ENCODE measurements at regions not wholly inside any gene's neighbourhood (a gene's known extent, or its start where the extent isn't known, plus 50 kb on each side); places are given as distances from the start of the nearest gene placed in this dataset.
A peak's percentile ranks its signal among the peaks of the same experiment; 100 is the strongest.

DNA sequence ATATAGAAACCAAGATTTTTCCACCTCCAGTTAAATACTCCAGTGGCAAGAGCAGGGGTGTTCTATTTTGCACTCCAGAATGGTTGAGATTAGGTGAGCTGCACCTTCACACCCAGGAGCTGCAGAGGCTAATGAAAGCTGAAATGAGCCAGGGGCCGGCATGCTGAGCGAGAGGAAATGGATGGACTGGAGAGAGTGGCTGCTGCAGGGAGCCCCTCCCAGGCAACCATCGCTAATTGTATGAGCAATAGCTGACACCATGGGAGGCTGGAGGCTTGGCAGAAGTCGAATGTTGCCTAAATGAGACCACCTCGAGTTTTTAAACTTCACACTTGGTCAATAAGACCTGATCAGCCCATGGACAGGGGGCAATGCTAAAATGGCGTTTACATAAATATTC, 301.8 kb upstream of the TMPO start:
- DNase-seq (ENCODE audit: low read depth): no peak

DNA sequence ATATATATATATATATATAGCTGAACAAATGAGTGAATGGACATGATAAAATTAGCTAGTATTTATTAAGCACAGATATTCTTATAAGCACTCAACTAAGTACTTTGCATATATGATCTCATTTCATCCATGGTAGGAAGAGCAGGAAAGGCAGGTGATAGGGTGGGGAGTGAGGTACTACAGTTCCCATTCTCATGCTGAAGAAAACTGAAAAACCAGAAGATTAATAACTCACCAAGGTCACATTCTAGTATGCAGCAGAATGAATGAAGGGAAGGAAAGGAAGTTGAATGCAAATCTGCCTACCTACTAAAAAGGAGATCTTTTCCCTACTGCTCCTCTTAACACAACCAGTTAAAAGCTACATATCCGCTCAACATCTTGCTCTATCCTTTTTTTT, 298.1 kb upstream of the TMPO start:
- no peak for DNase-seq (ENCODE audit: low read depth)

DNA sequence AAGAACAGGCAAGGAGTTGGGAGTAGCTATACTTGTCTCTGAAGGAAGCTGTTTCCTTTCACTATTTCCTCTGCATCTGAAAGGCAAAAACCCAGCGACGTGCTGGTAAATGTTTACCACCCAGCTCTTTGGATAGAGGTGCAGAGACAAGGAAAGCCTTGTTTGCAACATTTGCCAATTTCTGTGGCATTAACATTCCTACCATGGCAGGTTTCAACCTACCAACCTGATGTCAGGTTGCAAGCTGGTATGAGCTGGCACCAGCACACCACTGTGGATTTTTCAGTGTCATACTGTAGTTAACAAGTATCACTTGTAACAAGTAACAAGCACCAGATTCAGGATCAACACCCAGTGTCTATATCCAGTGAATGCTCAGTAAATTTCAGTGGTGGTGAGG, 294.8 kb upstream of the TMPO start:
- no peak for DNase-seq (ENCODE audit: low read depth)

DNA sequence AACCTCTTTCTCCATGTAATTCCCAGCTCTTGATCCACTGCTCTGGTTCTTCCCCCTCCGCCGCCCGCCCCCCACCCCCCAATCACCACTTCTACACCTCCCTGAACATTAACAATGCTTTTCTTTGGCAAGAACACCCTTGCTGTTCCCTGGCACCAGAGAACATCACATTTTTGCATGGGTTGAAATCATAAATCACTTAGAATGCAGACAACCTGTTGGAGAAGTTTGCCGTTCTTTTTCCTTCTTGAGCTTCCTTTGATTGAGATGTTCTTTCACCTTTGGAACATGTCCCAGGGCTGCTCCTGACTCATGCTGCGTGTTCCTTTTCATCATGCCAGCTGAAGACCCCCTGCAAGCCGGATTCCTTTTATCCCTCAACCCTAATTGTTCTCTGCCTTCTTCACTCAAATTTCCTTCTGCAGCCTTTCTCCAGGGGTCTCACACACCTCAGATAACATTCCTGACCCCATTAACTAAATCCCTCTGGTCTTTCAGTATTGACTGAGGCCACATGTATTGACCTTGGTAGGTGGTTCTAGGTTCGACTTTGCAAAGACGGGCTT, 294.1 kb upstream of the TMPO start:
- no peak for DNase-seq (ENCODE audit: low read depth)

DNA sequence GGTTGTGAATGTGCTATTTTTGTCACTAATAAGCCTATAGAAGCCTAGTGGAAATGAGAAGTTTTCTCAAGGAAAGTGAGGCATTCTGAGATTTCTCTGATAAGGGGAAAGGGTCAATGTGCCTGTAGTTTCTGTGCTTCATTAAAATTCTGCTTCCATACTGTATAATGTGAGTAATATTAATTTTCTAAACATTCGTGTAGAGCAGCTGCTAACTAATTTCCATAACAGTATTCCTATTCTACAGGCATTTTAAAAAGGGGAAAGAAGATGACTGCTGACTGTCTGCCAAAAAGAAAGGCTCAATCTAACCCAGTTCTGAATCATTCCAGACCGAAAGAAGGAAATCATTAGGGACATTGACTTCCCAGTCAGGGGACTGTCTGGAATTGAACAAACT, 293.3 kb upstream of the TMPO start:
- DNase-seq (ENCODE audit: low read depth): no peak

DNA sequence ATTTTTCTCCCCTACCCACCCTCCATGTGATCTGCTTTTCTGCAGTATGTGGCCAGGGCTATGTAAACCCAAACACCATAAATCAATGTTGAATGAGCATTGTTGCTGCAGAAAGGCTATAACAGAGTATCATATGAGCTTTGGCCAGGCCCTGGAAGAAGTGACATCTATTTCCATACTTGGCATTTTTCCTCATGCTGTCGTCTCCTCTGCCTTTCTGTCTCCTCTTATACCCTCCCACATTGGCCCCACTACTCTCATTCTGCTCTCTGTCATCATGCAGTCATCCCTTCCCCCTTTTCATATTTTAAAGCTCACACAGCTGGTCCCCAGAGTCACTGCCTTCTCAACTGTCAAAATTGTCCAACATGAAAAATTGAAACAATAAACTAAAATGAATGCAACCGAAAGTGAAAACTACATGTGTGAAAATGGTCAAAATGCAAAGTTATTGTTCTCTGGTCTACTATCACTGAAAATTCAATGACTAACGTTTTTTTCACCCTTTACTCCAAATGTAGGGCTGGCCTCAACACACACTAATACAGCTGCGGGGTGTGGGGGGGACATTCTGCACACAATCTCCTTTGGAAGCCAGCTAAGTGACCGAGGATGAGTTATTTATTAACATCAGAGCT, 290.7 kb upstream of the TMPO start:
- DNase-seq (ENCODE audit: low read depth): no peak

DNA sequence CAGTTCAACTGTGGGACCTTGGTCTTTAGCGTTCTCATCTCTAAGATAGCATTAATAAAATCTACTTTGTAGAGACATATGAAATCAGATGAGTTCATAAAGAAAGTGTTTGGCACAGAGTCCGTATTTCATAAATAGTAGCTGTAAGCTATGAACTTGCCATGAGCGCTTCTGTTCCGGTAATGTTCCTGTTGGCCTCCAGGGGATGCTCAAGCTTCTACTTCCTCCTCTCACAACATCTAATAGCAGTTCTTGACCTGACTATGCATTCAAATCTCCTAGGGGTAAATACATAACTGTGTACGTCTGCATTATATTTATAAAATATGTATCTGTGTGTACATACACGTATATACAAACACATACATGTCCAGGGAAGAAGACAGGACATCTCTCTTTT, 288.2 kb upstream of the TMPO start:
- no peak for DNase-seq (ENCODE audit: low read depth)

DNA sequence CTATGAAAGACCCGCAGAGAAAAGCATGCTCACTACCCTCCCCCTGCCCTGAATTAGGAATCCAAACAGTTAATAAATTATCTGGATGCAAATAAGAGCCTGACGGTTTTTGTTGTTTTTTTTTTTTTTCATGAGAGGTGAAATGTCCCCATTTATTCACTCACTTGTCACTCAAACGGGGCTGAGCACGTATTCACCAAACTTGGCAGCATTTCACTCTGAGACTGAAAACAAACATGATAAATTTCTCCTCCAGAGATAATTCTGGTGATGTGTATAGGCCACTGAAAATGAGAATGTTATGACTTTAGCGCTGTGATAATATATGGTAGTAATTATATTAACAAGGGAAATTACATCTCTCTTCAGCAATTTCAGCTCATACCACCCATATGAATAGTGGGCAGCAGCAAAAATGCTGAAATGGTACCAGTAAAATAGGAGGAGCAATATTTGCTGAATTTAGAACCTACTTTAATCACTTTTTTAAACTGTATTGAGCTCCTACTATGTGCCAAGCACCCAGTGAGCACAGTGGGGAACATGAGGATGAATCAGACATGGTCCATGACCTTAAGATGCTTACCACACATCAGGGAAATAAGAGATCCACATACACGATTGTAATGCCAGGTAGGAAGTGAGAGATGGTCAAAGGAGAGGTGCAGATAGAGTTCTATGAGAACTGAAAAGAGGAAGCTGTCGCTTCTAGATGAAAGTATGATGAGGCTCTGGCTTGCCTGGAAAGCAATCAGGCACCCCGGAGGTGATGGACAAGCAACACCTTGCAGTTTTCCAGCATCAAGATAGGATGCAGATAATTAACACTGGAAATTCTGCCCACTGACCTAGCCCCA, 286.5 kb upstream of the TMPO start:
- no peak for DNase-seq (ENCODE audit: low read depth)

DNA sequence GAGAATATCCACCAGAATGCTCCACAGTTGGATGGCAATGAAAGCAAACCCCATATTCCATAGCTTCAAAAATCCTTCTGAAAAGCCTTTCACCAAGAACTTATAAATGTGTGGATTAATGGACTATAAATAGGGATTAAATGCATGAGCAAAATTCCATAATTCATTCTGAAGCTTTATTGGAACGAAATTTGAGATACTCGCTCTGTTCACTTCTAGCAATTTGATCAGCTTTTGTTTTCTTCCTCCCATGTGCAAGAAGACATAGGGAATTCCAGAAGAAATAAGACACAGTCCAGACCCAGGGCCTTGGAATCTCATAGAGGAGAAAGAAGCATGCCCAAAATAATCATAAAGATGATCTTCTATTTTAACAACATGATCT, 285.9 kb upstream of the TMPO start:
- DNase-seq (ENCODE audit: low read depth): no peak

DNA sequence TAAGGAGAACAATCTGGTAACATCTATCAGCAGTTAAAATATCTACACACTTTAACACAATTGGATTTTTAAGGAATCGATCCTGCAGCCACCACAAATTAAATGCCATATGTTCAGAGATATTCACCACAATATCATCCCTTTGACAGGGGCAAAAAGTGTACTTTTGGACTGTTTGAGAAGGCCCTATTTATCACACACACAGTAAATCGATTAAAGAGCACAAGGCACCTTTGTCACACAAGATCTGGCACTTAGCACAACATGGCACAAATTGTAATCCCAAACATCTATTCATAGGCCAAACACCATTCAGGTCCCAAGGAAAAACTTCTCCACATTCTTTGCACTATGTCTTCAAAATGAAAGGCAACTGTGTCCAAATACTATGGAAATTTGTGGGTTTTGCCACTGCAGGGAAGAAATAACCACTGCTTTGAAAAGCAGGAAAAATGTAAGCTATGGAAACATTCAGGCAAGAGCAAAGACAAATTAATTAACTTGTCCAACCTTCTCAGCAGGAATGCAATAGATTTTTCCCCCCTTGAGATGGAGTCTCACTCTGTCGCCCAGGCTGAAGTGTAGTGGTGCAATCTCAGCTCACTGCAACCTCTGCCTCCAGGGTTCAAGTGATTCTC, 282.5 kb upstream of the TMPO start:
- DNase-seq (ENCODE audit: low read depth): no peak

DNA sequence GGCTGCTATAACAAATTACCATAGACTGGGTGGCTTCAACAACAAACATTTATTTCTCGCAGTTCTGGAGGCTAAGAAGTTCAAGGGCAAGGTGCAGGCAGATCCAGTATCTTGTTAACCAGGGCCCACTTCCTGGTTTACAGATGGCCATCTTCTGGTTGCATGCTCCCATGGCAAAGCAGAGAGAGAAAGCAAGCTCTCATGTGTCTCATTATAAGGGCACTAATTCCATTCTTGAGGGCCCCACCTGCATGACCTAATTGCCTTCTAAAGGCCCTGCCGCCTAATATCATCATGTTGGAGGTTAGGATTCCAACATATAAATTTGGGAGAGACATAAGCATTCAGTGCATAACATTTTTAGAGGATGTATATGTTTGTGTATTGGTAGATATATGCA, 280.1 kb upstream of the TMPO start:
- DNase-seq (ENCODE audit: low read depth): no peak

DNA sequence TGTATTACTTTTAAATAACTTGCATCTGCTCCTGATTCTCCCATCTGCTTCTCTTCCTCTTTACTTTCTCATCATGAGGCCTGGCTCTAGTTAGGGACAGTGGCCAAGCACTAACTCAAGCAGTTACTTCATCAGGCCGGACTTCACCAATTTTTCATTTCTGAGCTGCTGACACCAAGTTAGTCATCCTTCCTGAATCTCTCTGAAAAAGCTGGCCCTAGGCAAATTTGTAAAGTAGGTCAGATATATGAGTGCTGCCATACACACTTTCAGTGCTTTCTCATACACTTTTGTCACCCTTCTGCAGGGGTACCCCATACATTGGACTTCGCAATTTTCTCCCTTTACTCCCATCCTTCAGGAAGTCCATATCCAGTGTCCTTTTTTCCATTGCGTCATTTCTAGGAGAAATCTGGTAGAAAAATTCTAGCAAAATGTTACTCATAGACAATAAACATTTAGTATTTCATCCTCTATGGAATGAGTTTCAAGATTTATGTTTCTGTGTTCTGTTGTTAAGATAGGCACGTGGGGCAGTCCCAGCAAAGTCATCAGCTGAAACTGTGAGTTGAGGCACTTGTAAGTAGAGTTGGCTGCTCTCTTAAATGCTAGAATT, 276.8 kb upstream of the TMPO start:
- DNase-seq (ENCODE audit: low read depth): peak; percentile 65

DNA sequence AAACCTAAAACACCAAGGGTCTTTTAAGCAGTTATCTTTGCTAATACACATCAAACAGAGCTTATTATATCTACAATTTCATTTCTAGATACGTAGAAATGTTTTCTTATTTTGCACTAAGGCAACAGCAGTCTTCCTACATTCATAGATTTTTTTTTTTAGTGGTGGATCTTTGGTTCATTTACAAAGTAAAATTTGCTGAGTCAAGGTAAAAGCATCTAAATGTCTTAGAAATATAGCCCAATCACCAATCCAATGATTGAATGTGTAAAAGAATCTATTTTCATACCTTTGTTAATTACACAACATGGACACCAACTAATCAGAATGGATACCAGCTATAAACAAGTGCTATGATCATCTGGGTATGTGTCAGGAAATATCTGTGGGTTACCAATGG, 272.2 kb upstream of the TMPO start:
- DNase-seq (ENCODE audit: low read depth): no peak

DNA sequence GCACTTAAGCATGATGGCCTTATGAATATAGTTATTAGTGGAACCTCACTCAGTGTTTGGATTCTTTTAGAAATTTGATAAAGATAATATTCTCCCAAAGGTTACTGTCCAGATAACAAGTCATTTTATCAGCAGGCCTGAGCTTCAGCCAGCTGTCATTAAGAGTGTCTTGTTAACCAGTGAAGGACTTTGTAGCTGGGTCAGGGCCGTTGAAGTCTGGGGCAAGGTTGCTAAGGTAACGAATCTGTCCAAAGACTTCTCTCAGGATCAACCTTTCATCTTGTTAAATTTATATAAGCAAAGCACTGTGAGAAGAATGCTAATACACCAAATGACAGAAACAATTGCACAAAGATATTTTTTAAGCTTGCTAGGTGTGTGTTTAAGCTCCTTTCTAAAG, 271.3 kb upstream of the TMPO start:
- no peak for DNase-seq (ENCODE audit: low read depth)

DNA sequence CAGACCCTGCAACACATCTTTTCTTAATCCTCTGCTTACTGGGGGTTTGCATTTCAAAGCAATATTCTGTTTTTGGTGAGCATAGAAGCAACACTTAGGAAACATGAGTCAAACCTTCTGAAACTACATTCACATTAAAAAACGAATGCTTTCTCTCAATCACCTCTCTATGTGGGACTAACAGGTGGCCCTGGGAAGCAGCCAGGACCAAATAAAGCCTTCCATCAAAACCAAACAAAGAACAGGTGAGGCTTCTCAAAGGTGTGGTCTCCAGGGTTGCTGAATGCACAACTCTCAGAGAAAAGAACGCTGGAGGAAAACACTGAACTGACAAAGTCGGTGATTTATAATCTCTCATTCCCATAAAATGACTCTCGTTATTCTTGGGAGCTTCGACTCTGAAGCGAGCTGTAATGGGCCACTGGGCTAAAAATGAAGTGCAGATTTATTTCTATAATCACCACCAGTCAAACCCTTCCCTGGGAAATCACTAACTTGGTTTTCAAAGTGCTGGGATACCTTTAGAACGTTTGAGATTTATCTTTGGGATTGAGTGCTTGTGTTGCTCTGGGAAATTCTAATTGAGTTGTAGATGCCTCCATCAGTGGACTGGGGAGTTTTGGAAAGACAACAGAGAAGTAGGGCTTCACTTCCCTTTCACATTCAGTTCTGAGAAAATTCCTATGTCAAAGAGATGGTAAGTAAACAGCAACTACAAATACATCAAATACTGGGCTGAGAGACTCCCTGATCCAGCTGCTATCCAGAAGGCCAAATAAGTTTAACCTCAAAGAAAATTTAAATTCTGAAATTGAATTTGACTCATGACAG, 262.0 kb upstream of the TMPO start:
- DNase-seq (ENCODE audit: low read depth): no peak

DNA sequence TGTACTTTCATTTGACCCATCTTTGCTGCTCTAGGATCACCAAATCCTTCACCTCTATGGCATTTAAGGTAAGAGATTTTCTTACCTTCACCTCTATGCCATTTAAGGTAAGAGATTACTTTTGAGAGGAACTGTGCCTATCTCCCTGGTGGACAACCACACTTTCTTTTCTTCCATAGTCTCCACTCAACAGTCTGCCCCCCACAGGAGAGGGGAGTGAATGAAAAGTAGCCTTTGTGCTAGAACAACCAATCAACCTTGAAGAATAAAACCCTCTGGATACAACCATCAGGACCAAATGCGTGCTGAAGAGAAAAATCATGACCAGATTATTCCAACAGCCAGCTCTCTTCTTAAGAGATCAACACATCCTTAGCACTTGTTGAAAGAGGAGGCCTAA, 258.6 kb upstream of the TMPO start:
- DNase-seq (ENCODE audit: low read depth): no peak

DNA sequence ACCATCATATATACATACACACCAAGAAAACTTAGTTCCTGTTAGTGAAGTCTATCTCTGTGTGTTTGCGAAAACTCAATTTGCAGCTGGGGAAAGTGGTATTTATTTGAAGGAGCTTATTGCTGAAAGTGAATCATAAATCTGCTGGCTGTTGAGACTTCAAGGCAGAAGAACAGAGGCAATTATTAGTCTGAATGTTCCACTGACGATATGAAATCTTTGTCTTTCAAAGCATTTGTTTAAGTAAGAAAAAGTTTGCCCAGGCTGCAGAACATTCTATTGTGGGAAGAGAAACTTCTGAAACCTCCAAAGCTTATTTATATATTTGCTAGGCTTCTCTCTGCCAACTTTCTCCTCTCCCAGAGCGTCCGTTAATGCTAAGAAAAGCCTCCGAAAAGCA, 255.7 kb upstream of the TMPO start:
- no peak for DNase-seq (ENCODE audit: low read depth)

DNA sequence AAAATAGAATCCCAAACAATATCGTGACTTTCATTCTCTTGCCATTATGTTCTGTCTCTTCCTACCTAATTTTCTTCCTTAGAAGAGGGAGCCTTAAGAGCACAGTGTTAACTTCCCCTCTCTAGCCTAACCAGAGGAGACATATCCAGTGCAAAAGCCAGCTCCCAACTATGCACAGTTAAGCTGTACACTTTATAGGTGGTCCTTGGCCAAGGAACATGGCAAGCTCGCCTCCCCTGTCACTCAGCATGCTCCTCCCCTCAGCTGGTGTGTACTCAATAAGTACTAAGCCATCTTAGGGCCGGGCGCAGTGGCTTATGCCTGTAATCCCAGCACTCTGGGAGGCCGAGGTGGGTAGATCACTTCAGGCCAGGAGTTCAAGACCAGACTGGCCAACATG, 255.1 kb upstream of the TMPO start:
- no peak for DNase-seq (ENCODE audit: low read depth)

DNA sequence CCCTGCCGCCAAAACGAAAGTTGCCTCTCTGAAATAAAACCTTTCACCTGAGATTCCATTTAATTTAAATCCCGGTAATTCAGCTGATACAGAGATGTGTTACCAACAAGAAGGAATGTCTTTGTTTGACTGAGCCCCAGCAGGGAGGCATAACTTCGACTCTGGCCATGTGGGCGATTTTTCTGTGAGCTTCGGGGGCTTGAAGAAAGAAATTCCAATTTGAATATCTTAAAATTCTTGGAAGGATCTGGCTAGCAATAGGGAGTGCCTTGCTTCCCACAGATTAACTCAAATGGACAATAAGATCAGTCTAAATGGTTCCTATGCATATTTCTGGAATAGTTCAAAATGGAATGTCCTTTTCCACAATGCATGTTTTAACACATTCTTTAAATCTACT, 252.5 kb upstream of the TMPO start:
- no peak for DNase-seq (ENCODE audit: low read depth)

DNA sequence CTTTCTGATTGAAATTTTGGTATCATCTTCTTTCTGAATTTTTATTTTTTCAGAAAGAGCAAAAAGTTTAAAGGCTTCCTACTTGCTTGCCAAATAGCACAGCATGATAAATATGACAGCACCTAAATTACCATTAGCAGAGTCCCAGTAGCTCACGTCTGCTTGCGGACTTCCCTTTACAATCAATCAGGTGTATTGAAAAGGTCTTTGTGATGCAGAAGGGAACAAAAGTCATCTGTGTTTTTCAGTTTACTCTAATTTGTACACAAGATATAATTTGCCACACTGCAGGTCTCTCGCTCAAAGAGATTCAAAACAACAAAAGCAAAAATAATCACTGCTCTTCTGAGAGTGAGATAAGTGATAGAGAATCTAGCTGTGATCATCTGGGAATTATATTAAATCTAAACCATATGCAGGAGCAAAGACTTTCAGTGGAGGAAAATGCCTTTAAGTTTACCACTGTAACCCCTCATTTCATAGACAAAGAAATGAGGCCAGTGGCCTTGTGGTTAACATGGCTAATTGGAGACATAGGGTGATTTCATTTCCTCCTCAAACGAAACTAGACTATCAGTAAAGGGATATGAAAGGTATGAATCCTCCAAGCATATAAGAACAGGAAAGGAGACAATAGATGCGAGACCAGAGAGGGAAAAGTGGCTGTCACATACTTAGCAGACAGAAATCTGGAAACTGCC, 240.8 kb upstream of the TMPO start:
- no peak for DNase-seq (ENCODE audit: low read depth)

DNA sequence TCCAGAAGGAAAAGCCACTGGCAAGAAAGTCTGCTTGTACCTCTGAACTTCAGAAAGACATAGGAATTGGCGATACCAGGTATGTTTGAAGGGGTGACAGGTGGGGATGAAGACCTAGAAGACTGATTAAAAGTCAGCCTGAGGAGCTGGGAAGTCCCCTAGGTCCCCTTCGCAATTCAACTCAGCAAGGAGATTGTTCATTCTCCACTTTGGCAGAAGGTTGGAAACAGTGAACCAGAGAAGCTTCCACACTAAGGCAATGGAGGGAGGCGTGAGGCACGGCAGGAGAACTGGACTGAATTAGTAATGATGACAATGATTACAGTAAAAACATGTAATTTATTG, 240.3 kb upstream of the TMPO start:
- DNase-seq (ENCODE audit: low read depth): no peak

Measured in fibroblast of gingiva (primary cell).